ENCODE measurements at regions not wholly inside any gene's neighbourhood (a gene's known extent, or its start where the extent isn't known, plus 50 kb on each side); places are given as distances from the start of the nearest gene placed in this dataset.
"Not testable (repeated sequence)": the region's sequence is repeated elsewhere in the genome, so short reads cannot be mapped to it uniquely, and the experiment has no call there.

DNA sequence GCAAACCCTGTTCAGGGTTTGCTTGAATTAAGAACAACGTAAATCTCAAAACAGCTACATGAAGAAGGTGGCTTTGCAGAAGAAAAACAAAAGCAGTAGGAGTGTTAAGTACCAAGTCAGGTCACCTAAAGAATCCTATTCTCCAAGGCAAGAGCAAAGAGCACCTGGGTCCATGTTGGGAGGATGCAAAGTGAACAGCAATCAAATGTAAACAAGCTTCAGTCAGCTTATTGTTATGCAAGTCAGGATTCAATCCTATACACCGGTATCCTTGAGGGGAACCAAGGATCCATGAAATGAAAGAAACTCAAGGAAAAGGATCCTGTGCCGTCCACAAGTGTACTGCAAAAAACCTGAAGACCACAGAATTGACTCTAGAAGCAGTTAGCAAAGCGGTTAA, 261.0 kb upstream of the DDX18 start:
- no peak for DNase-seq

GRCh38 chr2:117555965-117556364, 258.5 kb upstream of the DDX18 start:
- no peak for DNase-seq

DNA sequence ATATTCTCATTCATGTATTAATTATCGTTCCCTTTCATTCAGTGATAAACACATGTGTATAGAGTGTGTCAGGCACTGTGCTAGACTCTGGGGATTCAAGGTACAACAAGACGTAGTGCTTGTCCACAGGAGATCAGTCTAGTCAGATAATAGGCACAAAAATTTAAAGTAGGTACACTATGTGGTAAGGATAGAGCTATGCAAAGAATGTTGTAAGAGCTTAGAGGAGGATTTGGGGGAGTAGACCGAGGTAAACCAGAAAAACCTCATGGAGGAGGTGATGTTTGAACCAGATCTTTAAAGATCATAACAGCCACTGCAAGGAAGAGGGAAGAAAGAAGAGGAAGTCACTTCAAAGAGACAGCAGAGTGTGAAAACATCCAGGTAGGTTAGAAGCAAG, 256.9 kb upstream of the DDX18 start:
- DNase-seq: no peak

- no peak for DNase-seq
These were observed 251.8 kb upstream of the DDX18 start for GRCh38 chr2:117562654-117563053.

GRCh38 chr2:117571590-117572349, 242.7 kb upstream of the DDX18 start:
- DNase-seq: no peak

- no peak for DNase-seq
These were observed 227.2 kb upstream of the DDX18 start for GRCh38 chr2:117587310-117587709.

- no peak for DNase-seq
These were observed 211.4 kb upstream of the DDX18 start for GRCh38 chr2:117603060-117603459.

- DNase-seq: no peak
These were observed 210.9 kb upstream of the DDX18 start for GRCh38 chr2:117603567-117603966.

DNA sequence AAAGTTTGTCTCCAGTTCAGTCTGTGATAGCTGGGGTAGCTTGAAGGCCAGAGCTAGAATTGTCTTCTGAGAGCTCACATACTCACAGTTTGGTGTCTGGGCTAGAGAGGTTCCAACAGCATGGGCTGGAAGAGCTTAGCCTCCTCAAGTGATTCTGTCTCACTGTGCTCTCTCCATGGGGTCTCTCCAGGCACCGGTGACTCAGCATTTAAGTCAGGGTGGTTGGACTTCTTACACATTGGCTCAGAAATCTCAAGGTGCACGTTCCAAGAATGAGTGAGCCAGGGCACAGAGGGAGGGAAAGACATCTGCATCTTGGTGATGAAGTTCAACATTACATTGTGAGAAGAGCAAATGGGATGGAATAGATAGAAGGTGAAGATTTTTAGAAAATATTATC, 207.3 kb upstream of the DDX18 start:
- DNase-seq: no peak

DNA sequence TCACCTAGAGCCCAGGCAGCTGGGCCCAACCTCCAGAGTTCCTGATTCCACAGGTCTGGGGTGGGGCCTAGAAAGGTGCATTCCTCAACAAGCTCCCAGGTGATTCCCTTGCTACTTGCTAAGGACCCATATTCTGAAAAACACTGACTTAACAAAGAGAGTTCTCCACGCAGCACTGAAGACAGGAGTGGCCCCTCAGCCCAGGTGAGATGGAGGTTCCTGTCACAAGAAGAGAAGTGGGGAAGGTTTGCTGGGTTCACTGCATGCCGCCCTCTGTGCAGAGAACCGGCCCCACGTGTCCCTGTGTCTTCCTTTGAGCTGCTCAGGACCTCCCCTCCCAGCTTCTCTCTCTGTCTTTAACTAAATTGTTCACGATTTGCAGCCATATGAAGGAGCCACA, 201.4 kb upstream of the DDX18 start:
- DNase-seq: no peak

DNA sequence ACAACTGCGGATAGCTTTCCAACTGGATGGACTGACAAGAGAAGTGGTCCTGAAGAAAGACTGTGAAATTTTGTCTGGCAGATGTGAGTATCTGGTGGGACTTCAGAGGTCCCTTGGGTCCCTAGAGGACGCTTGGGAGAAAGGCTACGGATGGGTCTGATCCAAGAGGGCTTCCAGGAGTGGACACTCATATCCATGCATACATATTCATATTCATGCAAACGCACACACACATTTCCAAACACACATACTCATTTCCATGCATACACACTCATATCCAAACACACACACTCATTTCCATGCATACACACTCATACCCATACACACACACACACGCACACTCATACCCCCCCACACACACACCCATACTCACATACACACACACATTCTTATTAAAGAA, 200.2 kb upstream of the DDX18 start:
- DNase-seq: no peak

DNA sequence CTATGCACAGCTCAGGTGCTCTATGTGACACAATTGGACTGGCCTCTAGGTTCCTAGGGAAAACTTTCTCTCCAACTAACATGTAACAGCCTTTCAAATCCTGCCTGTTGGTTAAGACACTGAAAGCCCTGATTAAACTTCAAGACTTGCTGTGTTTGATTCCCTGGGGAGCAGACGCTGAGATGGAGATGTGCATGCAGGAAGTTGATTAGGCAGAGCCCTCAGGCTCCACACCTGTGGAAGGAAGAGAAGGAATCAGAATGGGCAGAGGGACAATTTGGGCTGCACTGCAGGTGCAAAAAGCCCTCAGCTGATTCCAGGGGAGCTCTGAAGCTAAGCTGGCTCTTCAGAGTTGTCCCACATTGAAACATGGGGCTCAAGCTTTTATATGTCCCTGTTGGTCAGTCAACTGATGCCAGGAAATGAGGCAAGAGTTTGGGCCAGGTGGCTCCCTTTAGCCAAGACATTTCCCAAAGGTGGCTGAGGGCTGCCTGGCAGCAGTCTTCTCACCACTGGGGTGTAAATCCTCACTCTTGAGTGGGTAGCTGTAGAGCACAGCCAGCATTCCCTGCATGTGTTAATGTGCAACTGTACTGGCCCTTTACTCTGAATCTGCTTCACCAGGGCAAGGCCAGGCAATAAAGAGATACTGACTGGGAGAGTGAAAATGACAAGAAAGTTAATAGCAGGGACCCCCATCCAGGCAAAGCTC, 199.5 kb upstream of the DDX18 start:
- no peak for DNase-seq

DNA sequence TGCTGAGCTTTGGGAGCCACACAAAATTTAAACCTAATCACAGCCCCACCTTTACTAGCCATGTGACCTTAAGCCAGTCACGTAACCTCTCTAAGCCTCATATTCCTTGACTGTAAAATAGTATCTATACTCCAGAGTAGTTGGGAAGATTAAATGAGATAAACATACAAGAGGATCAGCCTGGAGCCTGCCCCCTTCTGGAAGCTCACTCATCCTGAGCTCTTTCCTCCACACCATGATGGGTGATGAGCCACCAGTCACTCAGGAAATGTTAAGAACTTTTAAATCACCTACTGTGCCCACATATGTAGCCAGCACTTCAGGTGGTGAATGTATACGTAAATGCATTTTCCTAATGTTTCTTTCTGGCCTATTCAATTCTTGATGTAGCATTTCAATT, 195.9 kb upstream of the DDX18 start:
- no peak for DNase-seq

DNA sequence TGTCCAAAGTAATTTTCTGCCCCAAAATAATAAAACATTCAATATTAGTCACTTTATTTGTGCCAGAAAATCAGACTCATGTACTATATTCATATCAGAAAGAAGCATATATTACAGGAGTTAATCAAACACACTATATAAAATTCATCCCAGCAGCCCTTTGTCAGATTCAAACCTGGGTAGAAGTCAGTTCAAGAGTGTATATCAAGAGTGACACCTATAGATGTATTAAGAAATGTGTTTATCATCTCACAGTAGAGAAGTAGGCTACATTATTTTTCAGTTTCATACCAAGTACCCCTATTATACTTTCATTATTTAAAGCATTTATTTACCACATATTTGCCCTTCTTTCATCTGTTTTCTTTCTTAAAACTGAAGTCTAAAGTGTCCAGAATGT, 193.2 kb upstream of the DDX18 start:
- DNase-seq: no peak

DNA sequence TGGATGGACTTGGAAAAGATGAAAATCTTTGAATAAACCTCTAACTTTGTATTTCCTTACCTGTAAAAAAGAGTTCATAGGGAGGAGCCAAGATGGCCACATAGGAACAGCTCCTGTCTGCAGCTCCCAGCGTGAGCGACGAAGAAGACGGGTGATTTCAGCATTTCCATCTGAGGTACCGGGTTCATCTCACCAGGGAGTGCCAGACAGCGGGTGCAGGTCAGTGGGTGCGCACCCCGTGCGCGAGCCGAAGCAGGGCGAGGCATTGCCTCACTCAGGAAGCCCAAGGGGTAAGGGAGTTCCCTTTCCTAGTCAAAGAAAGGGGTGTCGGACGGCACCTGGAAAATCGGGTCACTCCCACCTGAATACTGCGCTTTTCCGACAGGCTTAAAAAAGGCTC, 191.3 kb upstream of the DDX18 start:
- not testable (repeated sequence) for DNase-seq

GRCh38 chr2:117631152-117631945, 183.1 kb upstream of the DDX18 start:
- no peak for DNase-seq

DNA sequence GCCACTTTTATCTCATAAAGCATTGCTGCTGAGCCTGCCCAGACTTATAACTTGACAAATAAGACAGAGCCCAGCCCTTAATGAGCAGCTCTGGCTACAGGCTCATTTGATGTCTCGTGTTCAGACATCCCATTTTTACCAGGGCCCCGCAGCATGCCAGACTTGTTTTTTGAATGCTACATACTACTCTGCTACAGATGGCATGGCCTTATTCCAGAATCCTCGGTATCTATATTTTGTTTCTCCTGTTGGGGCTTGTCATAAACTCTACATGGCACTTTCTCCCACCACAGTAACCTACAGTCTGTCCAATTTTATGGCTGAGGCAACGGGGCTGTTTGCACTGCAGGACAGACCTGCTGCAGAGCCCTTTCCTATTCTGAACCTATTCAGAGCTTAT, 179.0 kb upstream of the DDX18 start:
- DNase-seq: no peak

DNA sequence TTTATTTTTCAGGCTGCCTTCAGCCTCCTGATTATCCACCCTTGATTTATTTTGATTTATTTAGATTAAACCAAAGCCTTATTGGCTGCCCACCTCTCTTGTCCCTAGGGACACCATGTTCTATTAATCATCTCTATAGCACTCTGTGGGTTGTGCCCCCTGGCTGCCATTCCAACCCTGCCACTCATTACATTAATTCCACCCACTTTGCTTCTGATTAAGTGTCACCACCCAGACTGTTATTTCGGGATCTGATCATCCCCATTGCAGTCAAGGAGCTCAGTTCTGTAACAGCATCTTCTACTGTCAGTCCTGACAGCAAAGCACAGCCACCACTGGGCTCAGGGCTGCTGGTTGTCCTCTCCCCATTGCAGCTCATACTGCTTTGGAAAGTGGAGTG, 175.1 kb upstream of the DDX18 start:
- no peak for DNase-seq

GRCh38 chr2:117644403-117644802, 170.1 kb upstream of the DDX18 start:
- no peak for DNase-seq

- DNase-seq: no peak
These were observed 169.0 kb upstream of the DDX18 start for GRCh38 chr2:117645458-117645857.

GRCh38 chr2:117646099-117646498, 168.4 kb upstream of the DDX18 start:
- DNase-seq: no peak

GRCh38 chr2:117646872-117647271, 167.6 kb upstream of the DDX18 start:
- no peak for DNase-seq

GRCh38 chr2:117656546-117656945, 157.9 kb upstream of the DDX18 start:
- DNase-seq: no peak

DNA sequence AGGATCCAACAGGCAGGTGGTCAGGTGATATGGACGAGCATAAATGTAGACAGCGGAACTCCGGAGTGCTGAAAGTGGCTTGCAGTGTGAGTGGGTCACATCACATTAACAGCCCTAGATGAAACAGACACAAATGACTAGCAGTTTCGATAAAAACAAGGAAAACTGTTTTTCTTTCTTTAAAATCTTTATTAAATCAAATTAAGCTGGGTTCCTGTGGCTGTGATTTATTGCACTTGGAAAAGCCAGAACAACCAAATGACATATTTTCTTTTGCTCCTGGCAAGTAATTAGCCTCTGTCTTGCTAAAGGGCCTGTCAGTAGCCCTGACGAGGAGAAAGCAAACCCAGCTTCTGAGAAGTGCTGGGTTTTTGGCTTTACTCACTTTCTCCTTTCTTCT, 152.9 kb upstream of the DDX18 start:
- DNase-seq: no peak

All from fibroblast of skin of right quadriceps (primary cell).